ENCODE measurements at regions not wholly inside any gene's neighbourhood (a gene's known extent, or its start where the extent isn't known, plus 50 kb on each side); places are given as distances from the start of the nearest gene placed in this dataset.

- TF ChIP-seq, protein P1, sequence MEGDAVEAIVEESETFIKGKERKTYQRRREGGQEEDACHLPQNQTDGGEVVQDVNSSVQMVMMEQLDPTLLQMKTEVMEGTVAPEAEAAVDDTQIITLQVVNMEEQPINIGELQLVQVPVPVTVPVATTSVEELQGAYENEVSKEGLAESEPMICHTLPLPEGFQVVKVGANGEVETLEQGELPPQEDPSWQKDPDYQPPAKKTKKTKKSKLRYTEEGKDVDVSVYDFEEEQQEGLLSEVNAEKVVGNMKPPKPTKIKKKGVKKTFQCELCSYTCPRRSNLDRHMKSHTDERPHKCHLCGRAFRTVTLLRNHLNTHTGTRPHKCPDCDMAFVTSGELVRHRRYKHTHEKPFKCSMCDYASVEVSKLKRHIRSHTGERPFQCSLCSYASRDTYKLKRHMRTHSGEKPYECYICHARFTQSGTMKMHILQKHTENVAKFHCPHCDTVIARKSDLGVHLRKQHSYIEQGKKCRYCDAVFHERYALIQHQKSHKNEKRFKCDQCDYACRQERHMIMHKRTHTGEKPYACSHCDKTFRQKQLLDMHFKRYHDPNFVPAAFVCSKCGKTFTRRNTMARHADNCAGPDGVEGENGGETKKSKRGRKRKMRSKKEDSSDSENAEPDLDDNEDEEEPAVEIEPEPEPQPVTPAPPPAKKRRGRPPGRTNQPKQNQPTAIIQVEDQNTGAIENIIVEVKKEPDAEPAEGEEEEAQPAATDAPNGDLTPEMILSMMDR (IDR thresholded peaks at IDR 0.05): no peak
- TF ChIP-seq POLR2A (IDR thresholded peaks at IDR 0.05): no peak
- TF ChIP-seq EP300 (IDR thresholded peaks at IDR 0.05): no peak
Measured at GRCh38 chr12:84134797-84135366, 777.7 kb downstream of the SLC6A15 start.
